CD4-positive, alpha-beta T cell (primary cell): ENCODE measurements at regions not wholly inside any gene's neighbourhood (a gene's known extent, or its start where the extent isn't known, plus 50 kb on each side); places are given as distances from the start of the nearest gene placed in this dataset.

Source experiments
- ATAC-seq: fragments of 200-7000 bp; cut with Tn5 transposase; one replicate; pipeline ENCODE4 v1.10.0; 2022; ENCODE audit warnings: mild to moderate bottlenecking; ENCODE audit not compliant: poor library complexity
- CTCF ChIA-PET: fragments of 350-600 bp; sonication (Branson Sonifier 250); formaldehyde crosslinking; loops from one replicate; lab custom pipeline; 2021; ENCODE audit warnings: antibody characterized with exemption, inconsistent platforms; lab: Charles Lee
- POLR2A ChIA-PET: fragments of 350-600 bp; sonication (Branson Sonifier 250); formaldehyde crosslinking; loops from one replicate; lab custom pipeline; 2021; ENCODE audit warnings: antibody characterized with exemption, inconsistent platforms; lab: Charles Lee
- DNase-seq, 14 experiments: peaks; one replicate each; pipeline ENCODE4 v3.0.0-alpha.2; 2013 to 2020; ENCODE audit warnings: mixed read lengths in 2 of 14
- H3K27ac ChIP-seq, 2 donors: one replicate each; pipeline versions ENCODE4 v1.5.1 to v1.7.0; 2013; ENCODE audit warnings: low read length in 2 of 2, low read depth in 1 of 2, mild to moderate bottlenecking in 1 of 2
- H3K27me3 ChIP-seq, 2 experiments: 1 replicate in 1 of 2; 2 replicates in 1 of 2; pipeline versions ENCODE4 v1.6.1 to v1.7.0; 2013; ENCODE audit warnings: low read length in 2 of 2, control low read depth in 1 of 2, mild to moderate bottlenecking in 1 of 2, moderate library complexity in 1 of 2; ENCODE audit not compliant: insufficient read depth in 2 of 2, control insufficient read depth in 1 of 2
- H3K36me3 ChIP-seq: one replicate; pipeline ENCODE4 v1.6.1; 2013; ENCODE audit warnings: low read length, control low read depth; ENCODE audit not compliant: insufficient read depth
- H3K4me1 ChIP-seq: one replicate; pipeline ENCODE4 v1.6.1; 2013; ENCODE audit warnings: low read length, control low read depth; ENCODE audit not compliant: insufficient read depth
- H3K4me3 ChIP-seq: one replicate; pipeline ENCODE4 v1.5.1; 2013; ENCODE audit warnings: mild to moderate bottlenecking, low read length, moderate library complexity
- H3K9me3 ChIP-seq, 2 experiments: 1 replicate in 1 of 2; 2 replicates in 1 of 2; pipeline versions ENCODE4 v1.6.1 to v1.7.0; 2013; ENCODE audit warnings: low read length in 2 of 2, mild to moderate bottlenecking in 2 of 2, control low read depth in 1 of 2, moderate library complexity in 1 of 2; ENCODE audit not compliant: control insufficient read depth in 1 of 2, insufficient read depth in 1 of 2
- H3K27ac Mint-ChIP-seq: one replicate; pipeline ENCODE4 v1.8.0; 2020; ENCODE audit warnings: mixed read lengths
- H3K27me3 Mint-ChIP-seq: one replicate; pipeline ENCODE4 v1.8.0; 2021; ENCODE audit warnings: mixed read lengths
- H3K36me3 Mint-ChIP-seq: one replicate; pipeline ENCODE4 v1.8.0; 2021; ENCODE audit warnings: low read depth, mixed read lengths
- H3K4me1 Mint-ChIP-seq: one replicate; pipeline ENCODE4 v1.8.0; 2021; ENCODE audit warnings: low read depth, mixed read lengths
- H3K4me3 Mint-ChIP-seq: one replicate; pipeline ENCODE4 v1.8.0; 2020; ENCODE audit warnings: mild to moderate bottlenecking, mixed read lengths
- H3K9me3 Mint-ChIP-seq: one replicate; pipeline ENCODE4 v1.8.0; 2020; ENCODE audit warnings: mixed read lengths
- CTCF ChIP-seq: fragments of 200-600 bp; IDR thresholded peaks from one replicate; pipeline ENCODE4 v1.8.0; 2022; ENCODE audit warnings: antibody characterized with exemption, mild to moderate bottlenecking
- intact Hi-C, 2 experiments: fragments of 100-400 bp; cut with DNase I in 1 of 2; cut with micrococcal nuclease in 1 of 2; formaldehyde crosslinking; loops; one replicate each; pipeline versions ENCODE4 v1.15.1 to v1.9.0; 2023 to 2025; cut with DNase I, micrococcal nuclease

- no peak for DNase-seq
- no peak overlapping the region for H3K27ac ChIP-seq
- no peak overlapping the region for H3K4me3 ChIP-seq
- CTCF ChIA-PET: no interaction called here
- H3K4me1 Mint-ChIP-seq: no peaks in the 10 kb centered on the region
- H3K27ac Mint-ChIP-seq: no peak overlapping the region
- H3K9me3 Mint-ChIP-seq: no peaks in the 10 kb centered on the region
- no peaks in the 10 kb centered on the region for H3K36me3 ChIP-seq
- TF ChIP-seq CTCF: no peak
- POLR2A ChIA-PET: no interaction called here
- ATAC-seq: no peak
- no peaks in the 10 kb centered on the region for H3K4me1 ChIP-seq
- intact Hi-C loops: no loop called here
- no peak overlapping the region for H3K4me3 Mint-ChIP-seq
- H3K27me3 Mint-ChIP-seq: peaks cover 48% of the 10 kb centered on the region
- H3K36me3 Mint-ChIP-seq: no peaks in the 10 kb centered on the region
- peaks cover 4 to 15% of the 10 kb centered on the region in 2 experiments for H3K27me3 ChIP-seq
- H3K9me3 ChIP-seq: peaks cover 0 to 7% of the 10 kb centered on the region in 2 experiments
Measured at GRCh38 chr10:6771331-6771730, 191.3 kb upstream of the PRKCQ start.

- DNase-seq: no peak
- ChIA-PET CTCF (no interaction called here), POLR2A (no interaction called here)
- peaks cover 0 to 16% of the 10 kb centered on the region in 2 experiments for H3K27me3 ChIP-seq
- peaks cover 0 to 7% of the 10 kb centered on the region in 2 experiments for H3K9me3 ChIP-seq
- ATAC-seq: no peak
- Mint-ChIP-seq H3K27me3 (peaks cover 48% of the 10 kb centered on the region), H3K4me1 (no peaks in the 10 kb centered on the region), H3K36me3 (no peaks in the 10 kb centered on the region), H3K4me3 (no peak overlapping the region), H3K9me3 (no peaks in the 10 kb centered on the region), H3K27ac (no peak overlapping the region)
- no peaks in the 10 kb centered on the region for H3K4me1 ChIP-seq
- H3K4me3 ChIP-seq: no peak overlapping the region
- H3K36me3 ChIP-seq: no peaks in the 10 kb centered on the region
- intact Hi-C loops: no loop called here
- no peak for TF ChIP-seq CTCF
- no peak overlapping the region for H3K27ac ChIP-seq
Measured at GRCh38 chr10:6770846-6771245, 190.8 kb upstream of the PRKCQ start.

GRCh38 chr10:6769704-6770417, 189.8 kb upstream of the PRKCQ start:
- Histone ChIP-seq H3K4me3 (no peak overlapping the region), H3K36me3 (no peaks in the 10 kb centered on the region), H3K4me1 (no peaks in the 10 kb centered on the region), H3K9me3 (peaks cover 0 to 7% of the 10 kb centered on the region in 2 experiments), H3K27me3 (peaks cover 0 to 9% of the 10 kb centered on the region in 2 experiments), H3K27ac (no peak overlapping the region)
- ChIA-PET CTCF (no interaction called here), POLR2A (no interaction called here)
- no peak for TF ChIP-seq CTCF
- Mint-ChIP-seq H3K9me3 (no peaks in the 10 kb centered on the region), H3K27ac (no peak overlapping the region), H3K27me3 (peaks cover 40% of the 10 kb centered on the region), H3K4me1 (no peaks in the 10 kb centered on the region), H3K36me3 (no peaks in the 10 kb centered on the region), H3K4me3 (no peak overlapping the region)
- no peak for ATAC-seq
- no peak for DNase-seq
- intact Hi-C loops: no loop called here
